ENCODE measurements at regions not wholly inside any gene's neighbourhood (a gene's known extent, or its start where the extent isn't known, plus 50 kb on each side); places are given as distances from the start of the nearest gene placed in this dataset.

- DNase-seq, result no peak
Observed at GRCh38 chr20:43241057-43241702, 51.5 kb upstream of the PTPRT start.

Measured in right kidney (tissue), 1 donor.